Neuronal stem cell (in vitro differentiated cells): ENCODE measurements at regions not wholly inside any gene's neighbourhood (a gene's known extent, or its start where the extent isn't known, plus 50 kb on each side); places are given as distances from the start of the nearest gene placed in this dataset.
A peak's percentile ranks its signal among the peaks of the same experiment; 100 is the strongest.
"Not testable (repeated sequence)": the region's sequence is repeated elsewhere in the genome, so short reads cannot be mapped to it uniquely, and the experiment has no call there.

Experiments
- DNase-seq: peaks from one replicate; pipeline ENCODE4 v3.0.0-alpha.2; 2013; ENCODE audit warnings: low spot score
- H2AFZ ChIP-seq: one replicate; pipeline ENCODE4 v1.6.1; 2013; ENCODE audit warnings: mild to moderate bottlenecking, low read length, inconsistent platforms
- H2AK5ac ChIP-seq: 2 replicates; pipeline ENCODE4 v1.6.1; 2013; ENCODE audit warnings: low read depth, mild to moderate bottlenecking, inconsistent platforms, low read length, moderate library complexity, mixed read lengths
- H2BK120ac ChIP-seq: 2 replicates; pipeline ENCODE4 v1.6.1; 2013; ENCODE audit warnings: low read depth, mild to moderate bottlenecking, inconsistent platforms, low read length, moderate library complexity, mixed read lengths
- H2BK12ac ChIP-seq: one replicate; pipeline ENCODE4 v1.6.1; 2013; ENCODE audit warnings: low read length, inconsistent platforms
- H2BK15ac ChIP-seq: 2 replicates; pipeline ENCODE4 v1.6.1; 2013; ENCODE audit warnings: mild to moderate bottlenecking, low read length, inconsistent platforms, mixed read lengths
- H2BK5ac ChIP-seq: one replicate; pipeline ENCODE4 v1.6.1; 2013; ENCODE audit warnings: inconsistent platforms, mild to moderate bottlenecking, low read length, moderate library complexity
- H3K14ac ChIP-seq: one replicate; pipeline ENCODE4 v1.6.1; 2013; ENCODE audit warnings: low read length, inconsistent platforms
- H3K18ac ChIP-seq: 2 replicates; pipeline ENCODE4 v1.6.1; 2013; ENCODE audit warnings: low read length, inconsistent platforms
- H3K23ac ChIP-seq: 2 replicates; pipeline ENCODE4 v1.6.1; 2013; ENCODE audit warnings: low read depth, mild to moderate bottlenecking, mixed read lengths, low read length, inconsistent platforms; ENCODE audit not compliant: poor library complexity
- H3K27ac ChIP-seq: replicated peaks from 3 replicates; pipeline ENCODE4 v1.5.1; 2013; ENCODE audit warnings: low read length, inconsistent platforms
- H3K27me3 ChIP-seq, 3 experiments: 2 replicates each; pipeline ENCODE4 v1.6.1; 2013; ENCODE audit warnings: low read length in 3 of 3, mild to moderate bottlenecking in 2 of 3, inconsistent platforms in 1 of 3, low read depth in 1 of 3, mixed read lengths in 1 of 3, moderate library complexity in 1 of 3; ENCODE audit not compliant: control insufficient read depth in 3 of 3, insufficient read depth in 3 of 3
- H3K36me3 ChIP-seq, 2 donors: replicated peaks in 1 of 2; 2 replicates each; pipeline ENCODE4 v1.6.1; 2013; ENCODE audit warnings: low read length in 2 of 2; ENCODE audit not compliant: control insufficient read depth in 2 of 2, insufficient read depth in 2 of 2
- H3K4ac ChIP-seq: 2 replicates; pipeline ENCODE4 v1.6.1; 2013; ENCODE audit warnings: inconsistent platforms, mild to moderate bottlenecking, low read length, moderate library complexity
- H3K4me1 ChIP-seq, 2 donors: 1 replicate in 1 of 2; 2 replicates in 1 of 2; pipeline ENCODE4 v1.6.1; 2013; ENCODE audit warnings: low read length in 2 of 2, low read depth in 1 of 2; ENCODE audit not compliant: control insufficient read depth in 2 of 2, insufficient read depth in 1 of 2
- H3K4me2 ChIP-seq: one replicate; pipeline ENCODE4 v1.6.1; 2013; ENCODE audit warnings: mild to moderate bottlenecking, low read length, inconsistent platforms; ENCODE audit not compliant: insufficient read depth, poor library complexity, severe bottlenecking
- H3K4me3 ChIP-seq, 2 donors: 2 replicates each; pipeline ENCODE4 v1.5.1; 2013; ENCODE audit warnings: low read length in 2 of 2, mild to moderate bottlenecking in 2 of 2, inconsistent platforms in 1 of 2, moderate library complexity in 1 of 2
- H3K79me1 ChIP-seq: one replicate; pipeline ENCODE4 v1.6.1; 2013; ENCODE audit warnings: low read depth, mild to moderate bottlenecking, inconsistent platforms, low read length, moderate library complexity
- H3K9ac ChIP-seq: one replicate; pipeline ENCODE4 v1.6.1; 2013; ENCODE audit warnings: mild to moderate bottlenecking, low read depth, low read length, inconsistent platforms; ENCODE audit not compliant: poor library complexity
- H3K9me3 ChIP-seq, 2 donors: replicated peaks in 1 of 2; 2 replicates each; pipeline versions ENCODE3 to v1.6.1; 2013; ENCODE audit warnings: low read length in 2 of 2, mild to moderate bottlenecking in 2 of 2, inconsistent platforms in 1 of 2, low read depth in 1 of 2, mixed read lengths in 1 of 2, moderate library complexity in 1 of 2; ENCODE audit not compliant: control insufficient read depth in 2 of 2, insufficient read depth in 1 of 2
- H4K8ac ChIP-seq: one replicate; pipeline ENCODE4 v1.6.1; 2013; ENCODE audit warnings: low read depth, mild to moderate bottlenecking, inconsistent platforms, low read length, moderate library complexity
- H4K91ac ChIP-seq: one replicate; pipeline ENCODE4 v1.6.1; 2013; ENCODE audit warnings: low read length, low read depth, mild to moderate bottlenecking, inconsistent platforms; ENCODE audit not compliant: poor library complexity
- WGBS, 2 donors: extraction: QIAGEN DNeasy Blood & Tissue Kit; methylation state at CpG; one replicate each; pipeline ENCODE4 v1.1.7; 2013; ENCODE audit warnings: missing lambda C conversion rate in 2 of 2, mixed read lengths in 1 of 2; ENCODE audit not compliant: insufficient read length in 2 of 2, insufficient replicate concordance in 1 of 2; ENCODE audit errors: extremely low coverage in 2 of 2; 5-methylcytosine and 5-hydroxymethylcytosine counted together

DNA sequence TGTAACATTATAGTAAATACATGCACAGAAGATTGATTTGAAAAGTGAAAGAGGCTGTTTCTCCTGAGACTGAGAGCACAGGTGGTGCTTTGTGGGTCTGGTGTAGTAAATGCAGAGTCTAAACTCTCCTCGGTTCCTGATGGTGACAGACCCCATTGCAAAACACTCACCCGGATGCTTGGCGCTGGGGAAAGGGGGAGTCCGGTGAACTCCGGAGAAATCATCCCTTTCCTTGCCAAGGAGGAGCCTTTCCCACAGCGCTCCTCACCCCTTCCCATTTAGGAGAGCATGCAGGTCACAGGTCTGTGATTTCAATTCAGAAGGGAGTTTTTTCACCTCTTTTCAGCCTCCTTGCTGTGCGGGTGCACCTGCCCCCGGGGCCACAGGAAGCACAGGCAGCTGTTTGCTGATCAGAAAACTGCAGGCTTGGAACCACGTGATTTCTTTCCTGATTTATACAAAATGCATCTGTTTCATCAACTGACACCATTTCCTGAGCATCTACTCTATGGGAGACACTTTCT lies 75.6 kb upstream of the LYZL2 start:
- Histone ChIP-seq H3K4ac (no peak overlapping the region), H2BK120ac (no peak overlapping the region), H3K9ac (no peak overlapping the region), H3K9me3 (no peaks in the 10 kb centered on the region), H4K8ac (no peak overlapping the region), H2AFZ (peak overlapping the region; percentile 78), H3K23ac (no peak overlapping the region), H3K79me1 (no peaks in the 10 kb centered on the region), H2AK5ac (no peak overlapping the region), H3K36me3 (no peaks in the 10 kb centered on the region), H3K4me1 (peaks cover 6 to 22% of the 10 kb centered on the region in 2 donors), H3K14ac (no peak overlapping the region), H3K27ac (no peak overlapping the region), H3K27me3 (no peaks in the 10 kb centered on the region), H2BK12ac (no peak overlapping the region), H3K4me2 (no peak overlapping the region), H4K91ac (no peak overlapping the region), H3K18ac (no peak overlapping the region), H3K4me3 (no peak overlapping the region), H2BK15ac (no peak overlapping the region), H2BK5ac (no peak overlapping the region)
- DNase-seq = no peak
- no CpG with 5 or more reads among the region's 9 CpGs for WGBS, 2 donors

DNA sequence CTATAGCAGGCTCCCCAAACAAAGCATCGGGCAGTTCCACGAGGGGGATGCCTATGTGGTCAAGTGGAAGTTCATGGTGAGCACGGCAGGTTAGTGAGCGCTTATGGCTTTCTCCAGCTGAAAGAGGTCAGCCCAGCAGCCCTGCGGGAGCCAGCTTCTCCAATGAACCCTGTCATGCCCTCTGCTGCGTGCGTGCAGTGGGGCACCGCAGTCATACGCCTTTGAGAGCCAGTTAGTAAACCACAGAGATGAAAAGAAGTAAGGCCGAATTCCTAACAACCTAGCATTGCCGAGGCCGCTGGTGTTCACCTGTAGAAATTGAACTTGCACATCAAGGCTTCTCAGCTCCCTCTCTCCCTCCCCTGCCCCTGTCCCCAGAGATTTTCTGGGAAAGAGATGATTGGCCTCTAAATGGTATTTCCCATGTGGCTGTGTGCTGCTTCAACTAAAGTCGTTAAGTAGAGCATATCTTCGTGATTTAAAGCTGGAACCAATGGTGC lies 75.1 kb upstream of the LYZL2 start:
- not testable (repeated sequence) for H4K8ac ChIP-seq, H3K4me2 ChIP-seq, H3K79me1 ChIP-seq, H2BK12ac ChIP-seq, H2BK120ac ChIP-seq, H2AK5ac ChIP-seq, H3K36me3 ChIP-seq, H3K23ac ChIP-seq, DNase-seq, H2BK5ac ChIP-seq, H3K14ac ChIP-seq, H3K4me3 ChIP-seq, H3K27ac ChIP-seq, H2BK15ac ChIP-seq, H3K9me3 ChIP-seq, H3K18ac ChIP-seq, H3K4ac ChIP-seq, H4K91ac ChIP-seq, H3K27me3 ChIP-seq, H3K9ac ChIP-seq
- Histone ChIP-seq H3K4me1 (peaks cover 6 to 26% of the 10 kb centered on the region in 2 donors), H2AFZ (peak overlapping the region; percentile 78)
- WGBS, 2 donors = no CpG with 5 or more reads among the region's 14 CpGs

DNA sequence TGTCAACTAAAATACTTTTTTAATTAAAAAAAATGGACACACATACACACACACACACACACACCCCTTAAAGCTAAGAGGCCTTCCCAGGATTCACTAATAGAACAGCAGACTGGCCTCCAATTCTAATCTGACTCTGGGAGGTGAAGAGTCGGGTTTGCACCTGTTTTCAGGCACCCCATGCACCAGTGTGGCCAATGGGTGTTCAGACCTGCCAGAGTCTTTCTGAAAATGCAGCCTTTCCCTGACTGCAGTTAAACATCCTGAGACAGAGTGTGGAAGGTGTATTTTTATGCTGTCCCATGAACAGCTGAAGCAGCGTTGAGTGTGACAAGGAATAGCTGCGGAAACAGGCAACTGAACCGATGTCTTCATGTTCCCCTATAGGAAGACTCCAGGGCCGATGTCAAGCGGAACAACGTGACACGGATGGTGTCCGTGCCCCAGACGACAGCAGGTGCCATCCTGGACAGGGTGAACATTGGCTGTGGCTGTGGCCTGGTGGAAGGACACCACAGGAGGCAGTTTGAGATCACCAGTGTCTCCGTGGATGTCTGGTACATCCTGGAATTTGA lies 74.6 kb upstream of the LYZL2 start:
- Histone ChIP-seq H2BK12ac (no peak overlapping the region), H4K91ac (no peak overlapping the region), H3K18ac (no peak overlapping the region), H3K14ac (no peak overlapping the region), H3K4ac (no peak overlapping the region), H3K4me1 (peaks cover 6 to 26% of the 10 kb centered on the region in 2 donors), H2AFZ (no peak overlapping the region), H3K9me3 (no peaks in the 10 kb centered on the region), H2BK15ac (no peak overlapping the region), H2AK5ac (no peak overlapping the region), H2BK5ac (no peak overlapping the region), H3K36me3 (no peaks in the 10 kb centered on the region), H3K4me2 (no peak overlapping the region), H4K8ac (no peak overlapping the region), H3K79me1 (no peaks in the 10 kb centered on the region), H3K4me3 (no peak overlapping the region), H3K23ac (no peak overlapping the region), H3K9ac (no peak overlapping the region), H3K27me3 (no peaks in the 10 kb centered on the region), H2BK120ac (no peak overlapping the region), H3K27ac (no peak overlapping the region)
- no CpG with 5 or more reads among the region's 11 CpGs for WGBS, 2 donors
- DNase-seq = no peak

DNA sequence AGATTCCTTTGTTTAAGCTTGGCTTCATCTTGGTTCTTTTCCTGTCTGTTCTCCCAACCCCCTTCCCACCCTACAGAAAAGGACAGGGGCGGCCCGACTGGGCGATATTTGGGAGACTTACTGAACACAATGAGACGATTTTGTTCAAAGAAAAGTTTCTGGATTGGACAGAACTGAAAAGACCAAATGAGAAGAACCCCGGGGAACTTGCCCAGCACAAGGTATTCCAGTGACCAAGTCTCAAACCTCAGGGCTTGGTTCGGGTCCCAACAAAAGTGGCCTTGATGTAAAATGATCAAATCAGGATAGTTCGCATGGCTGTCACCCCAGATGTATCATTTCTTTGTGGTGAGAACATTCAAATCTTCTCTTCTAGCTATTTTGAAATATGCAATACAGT lies 73.9 kb upstream of the LYZL2 start:
- not testable (repeated sequence) for H3K9me3 ChIP-seq, H4K8ac ChIP-seq, H2BK12ac ChIP-seq, H2BK5ac ChIP-seq, H4K91ac ChIP-seq, H3K14ac ChIP-seq, H2BK120ac ChIP-seq, H3K9ac ChIP-seq, H3K79me1 ChIP-seq, H2AFZ ChIP-seq, H3K18ac ChIP-seq, H3K23ac ChIP-seq, H3K36me3 ChIP-seq, H2AK5ac ChIP-seq, DNase-seq, H3K27ac ChIP-seq, H3K4me2 ChIP-seq, H3K27me3 ChIP-seq, H3K4ac ChIP-seq, H2BK15ac ChIP-seq, H3K4me3 ChIP-seq
- no CpG with 5 or more reads among the region's 7 CpGs for WGBS, 2 donors
- peaks cover 6 to 26% of the 10 kb centered on the region in 2 donors for H3K4me1 ChIP-seq
